Stimulated activated CD8-positive, alpha-beta memory T cell treated with anti-CD3 and anti-CD28 coated beads, Interleukin-15, amount 100 ng/mL, for 4 hours (primary cell): ENCODE measurements at regions not wholly inside any gene's neighbourhood (a gene's known extent, or its start where the extent isn't known, plus 50 kb on each side); places are given as distances from the start of the nearest gene placed in this dataset.

Experiments
- DNase-seq, 2 donors: peaks; one replicate each; pipeline ENCODE4 v3.0.0-alpha.2; 2020; ENCODE audit warnings: low read depth in 2 of 2

GRCh38 chr10:4733150-4733842, 92.7 kb upstream of the AKR1E2 start:
- no peak for DNase-seq

- DNase-seq: no peak
Observed at GRCh38 chr10:4730998-4731397, 95.0 kb upstream of the AKR1E2 start.

- DNase-seq: no peak
Observed at GRCh38 chr10:4725917-4726606, 99.9 kb upstream of the AKR1E2 start.

GRCh38 chr10:4723860-4724259, 102.1 kb upstream of the AKR1E2 start:
- no peak for DNase-seq

GRCh38 chr10:4721999-4722753, 103.8 kb upstream of the AKR1E2 start:
- DNase-seq: no peak

GRCh38 chr10:4720463-4720862, 105.5 kb upstream of the AKR1E2 start:
- no peak for DNase-seq

- DNase-seq: no peak
Observed at GRCh38 chr10:4719671-4720070, 106.3 kb upstream of the AKR1E2 start.

GRCh38 chr10:4719036-4719435, 107.0 kb upstream of the AKR1E2 start:
- no peak for DNase-seq

- no peak for DNase-seq
Observed at GRCh38 chr10:4718544-4718943, 107.5 kb upstream of the AKR1E2 start.

GRCh38 chr10:4717670-4718069, 108.3 kb upstream of the AKR1E2 start:
- no peak for DNase-seq

GRCh38 chr10:4710858-4711257, 115.1 kb upstream of the AKR1E2 start:
- DNase-seq: no peak

- no peak for DNase-seq
Observed at GRCh38 chr10:4708123-4708759, 117.8 kb upstream of the AKR1E2 start.

- DNase-seq: no peak
Observed at GRCh38 chr10:4707221-4707620, 118.8 kb upstream of the AKR1E2 start.

- DNase-seq: no peak
Observed at GRCh38 chr10:4704034-4704545, 121.9 kb upstream of the AKR1E2 start.

- DNase-seq: no peak
Observed at GRCh38 chr10:4701016-4701415, 125.0 kb upstream of the AKR1E2 start.

- DNase-seq: no peak
Observed at GRCh38 chr10:4699950-4700730, 125.9 kb upstream of the AKR1E2 start.

GRCh38 chr10:4698075-4698474, 127.9 kb upstream of the AKR1E2 start:
- DNase-seq: no peak

- DNase-seq: no peak
Observed at GRCh38 chr10:4696186-4696585, 129.8 kb upstream of the AKR1E2 start.

- no peak for DNase-seq
Observed at GRCh38 chr10:4693967-4694366, 132.0 kb upstream of the AKR1E2 start.

- DNase-seq: no peak
Observed at GRCh38 chr10:4692206-4692605, 133.8 kb upstream of the AKR1E2 start.

- no peak for DNase-seq
Observed at GRCh38 chr10:4691776-4692175, 134.2 kb upstream of the AKR1E2 start.
